GM23338 (cell line): ENCODE measurements at regions not wholly inside any gene's neighbourhood (a gene's known extent, or its start where the extent isn't known, plus 50 kb on each side); places are given as distances from the start of the nearest gene placed in this dataset.

Experiments
- ATAC-seq: fragments of 200-7000 bp; cut with Tn5 transposase; 3 replicates; pipeline ENCODE4 v1.9.1; 2020
- DNase-seq: peaks from one replicate; pipeline ENCODE4 v3.0.0-alpha.2; 2015; ENCODE audit warnings: low spot score
- H2AFZ ChIP-seq: fragments of 200-600 bp; sonication (generic); 2 replicates; pipeline ENCODE4 v1.8.0; 2016; ENCODE audit warnings: antibody characterized with exemption, mild to moderate bottlenecking, moderate library complexity
- H3F3A ChIP-seq: fragments of 200-600 bp; sonication (generic); replicated peaks from 2 replicates; pipeline ENCODE4 v1.8.0; 2017; ENCODE audit warnings: antibody characterized with exemption, mixed run types, low read depth
- H3K27ac ChIP-seq: fragments of 200-600 bp; sonication (generic); 2 replicates; pipeline ENCODE4 v1.6.1; 2016; ENCODE audit warnings: low read depth
- H3K27me3 ChIP-seq: fragments of 200-600 bp; sonication (generic); 2 replicates; pipeline ENCODE4 v1.8.0; 2016; ENCODE audit warnings: mild to moderate bottlenecking, mixed run types, moderate library complexity; ENCODE audit not compliant: insufficient read depth
- H3K36me3 ChIP-seq: fragments of 200-600 bp; sonication (generic); 2 replicates; pipeline ENCODE4 v1.8.0; 2016; ENCODE audit warnings: mild to moderate bottlenecking; ENCODE audit not compliant: insufficient read depth
- H3K4me1 ChIP-seq: fragments of 200-600 bp; sonication (generic); 2 replicates; pipeline ENCODE4 v1.8.0; 2016; ENCODE audit warnings: mild to moderate bottlenecking, moderate library complexity; ENCODE audit not compliant: insufficient read depth
- H3K4me2 ChIP-seq: fragments of 200-600 bp; sonication (generic); 2 replicates; pipeline ENCODE4 v1.7.1; 2017; ENCODE audit warnings: mixed run types
- H3K4me3 ChIP-seq: fragments of 200-600 bp; sonication (generic); 2 replicates; pipeline ENCODE4 v1.6.1; 2016; ENCODE audit warnings: mixed run types
- H3K79me2 ChIP-seq: fragments of 200-600 bp; sonication (generic); replicated peaks from 2 replicates; pipeline ENCODE4 v1.8.0; 2017; ENCODE audit warnings: mild to moderate bottlenecking; ENCODE audit not compliant: insufficient read depth
- H3K9me2 ChIP-seq: fragments of 200-600 bp; sonication (generic); 2 replicates; pipeline ENCODE4 v1.8.0; 2017; ENCODE audit not compliant: insufficient read depth
- H4K20me1 ChIP-seq: fragments of 200-600 bp; sonication (generic); replicated peaks from 2 replicates; pipeline ENCODE4 v1.8.0; 2017; ENCODE audit warnings: mild to moderate bottlenecking; ENCODE audit not compliant: insufficient read depth
- H3K27ac Mint-ChIP-seq: 2 replicates; pipeline ENCODE4 v1.8.0; 2020; ENCODE audit warnings: inconsistent platforms, mild to moderate bottlenecking, moderate library complexity, mixed read lengths
- H3K27me3 Mint-ChIP-seq: 3 replicates; pipeline ENCODE4 v1.8.0; 2022; ENCODE audit warnings: low read depth, mild to moderate bottlenecking, moderate library complexity, mixed read lengths, inconsistent platforms; ENCODE audit not compliant: insufficient read depth, poor library complexity
- H3K36me3 Mint-ChIP-seq: 3 replicates; pipeline ENCODE4 v1.8.0; 2021; ENCODE audit warnings: low read depth, mild to moderate bottlenecking, inconsistent platforms, moderate library complexity, mixed read lengths
- H3K4me1 Mint-ChIP-seq: 3 replicates; pipeline ENCODE4 v1.8.0; 2020; ENCODE audit warnings: mild to moderate bottlenecking, inconsistent platforms, mixed read lengths
- H3K4me3 Mint-ChIP-seq: 3 replicates; pipeline ENCODE4 v1.8.0; 2021; ENCODE audit warnings: moderate library complexity, mild to moderate bottlenecking, inconsistent platforms, mixed read lengths
- H3K9me3 Mint-ChIP-seq: 3 replicates; pipeline ENCODE4 v1.8.0; 2020; ENCODE audit warnings: moderate library complexity, mild to moderate bottlenecking, inconsistent platforms, mixed read lengths
- CREB1 ChIP-seq: fragments of 250-450 bp; sonication (Bioruptor Pico); IDR thresholded peaks from 2 replicates; pipeline ENCODE4 v1.5.0; 2020; ENCODE audit warnings: low read depth, mild to moderate bottlenecking, moderate library complexity
- EZH2 ChIP-seq: fragments of 200-600 bp; sonication (generic); IDR thresholded peaks from one replicate; pipeline ENCODE4 v1.8.0; 2017; ENCODE audit warnings: antibody characterized with exemption, mild to moderate bottlenecking, low read depth; ENCODE audit not compliant: unreplicated experiment
- EZH2phosphoT487 ChIP-seq: fragments of 200-600 bp; sonication (generic); IDR thresholded peaks from one replicate; pipeline ENCODE4 v1.8.1; 2018; ENCODE audit warnings: antibody characterized with exemption; ENCODE audit not compliant: unreplicated experiment
- JUNB ChIP-seq: IDR thresholded peaks from one replicate; pipeline ENCODE4 v1.6.1; 2016; ENCODE audit warnings: antibody characterized with exemption; ENCODE audit not compliant: unreplicated experiment
- NANOG ChIP-seq: IDR thresholded peaks from 2 replicates; pipeline ENCODE4 v1.6.1; 2016; ENCODE audit warnings: antibody characterized with exemption, borderline replicate concordance
- POLR2AphosphoS5 ChIP-seq: IDR thresholded peaks from 2 replicates; pipeline ENCODE4 v1.6.1; 2016; ENCODE audit warnings: antibody characterized with exemption, low read depth
- STAT1 ChIP-seq: IDR thresholded peaks from one replicate; pipeline ENCODE4 v1.6.1; 2016; ENCODE audit warnings: antibody characterized with exemption; ENCODE audit not compliant: unreplicated experiment
- ZNF114 ChIP-seq: fragments of 250-450 bp; sonication (Bioruptor Pico); IDR thresholded peaks from 2 replicates; pipeline ENCODE4 v1.5.0; 2020; ENCODE audit warnings: mild to moderate bottlenecking, moderate library complexity
- ZNF331 ChIP-seq: fragments of 250-450 bp; sonication (Bioruptor Pico); IDR thresholded peaks from 2 replicates; pipeline ENCODE4 v1.5.0; 2020; ENCODE audit warnings: low read depth, mild to moderate bottlenecking, moderate library complexity
- ZNF462 ChIP-seq: fragments of 250-450 bp; sonication (Bioruptor Pico); IDR thresholded peaks from 2 replicates; pipeline ENCODE4 v1.5.0; 2020; ENCODE audit warnings: mild to moderate bottlenecking, moderate library complexity
- TF ChIP-seq, protein P1 (sequence below): IDR thresholded peaks from one replicate; pipeline ENCODE4 v1.6.1; 2018; ENCODE audit warnings: antibody characterized with exemption; ENCODE audit not compliant: unreplicated experiment
- TF ChIP-seq, protein P2 (sequence below): IDR thresholded peaks from 2 replicates; pipeline ENCODE4 v1.6.1; 2016; ENCODE audit warnings: antibody characterized with exemption
- TF ChIP-seq, protein P3 (sequence below), 2 experiments: fragments of 200-600 bp in 1 of 2; sonication (generic) in 1 of 2; conservative IDR thresholded peaks; 2 replicates each; pipeline versions ENCODE4 v1.5.1 to v1.6.1; 2016 to 2017; ENCODE audit warnings: antibody characterized with exemption in 2 of 2, low read depth in 2 of 2, mild to moderate bottlenecking in 2 of 2, moderate library complexity in 1 of 2

- Histone ChIP-seq H2AFZ (no peak overlapping the region), H3K4me2 (peak overlapping the region; percentile 35; the same call in 1 of the 2 replicates), H3K4me3 (no peak overlapping the region), H3K27me3 (no peaks in the 10 kb centered on the region), H3K9me2 (no peaks in the 10 kb centered on the region), H3K27ac (no peak overlapping the region), H3F3A (no peaks in the 10 kb centered on the region), H3K36me3 (no peaks in the 10 kb centered on the region), H4K20me1 (no peaks in the 10 kb centered on the region), H3K4me1 (peaks cover 15% of the 10 kb centered on the region), H3K79me2 (no peaks in the 10 kb centered on the region)
- H3K9me3 Mint-ChIP-seq: no peaks in the 10 kb centered on the region
- H3K4me1 Mint-ChIP-seq: peaks cover 22% of the 10 kb centered on the region
- H3K36me3 Mint-ChIP-seq: no peaks in the 10 kb centered on the region
- H3K4me3 Mint-ChIP-seq: no peak overlapping the region
- no peak overlapping the region; the same call in 1 of the 2 replicates for H3K27ac Mint-ChIP-seq
- ATAC-seq (no peak), DNase-seq (no peak)
- no peak for TF ChIP-seq CREB1 (CRISPR knock-in tag)
- no peak for TF ChIP-seq STAT1
- no peak for TF ChIP-seq EZH2
- TF ChIP-seq EZH2phosphoT487: no peak
- no peak for TF ChIP-seq ZNF114
- no peak for TF ChIP-seq ZNF462 (CRISPR knock-in tag)
- TF ChIP-seq, protein P1, sequence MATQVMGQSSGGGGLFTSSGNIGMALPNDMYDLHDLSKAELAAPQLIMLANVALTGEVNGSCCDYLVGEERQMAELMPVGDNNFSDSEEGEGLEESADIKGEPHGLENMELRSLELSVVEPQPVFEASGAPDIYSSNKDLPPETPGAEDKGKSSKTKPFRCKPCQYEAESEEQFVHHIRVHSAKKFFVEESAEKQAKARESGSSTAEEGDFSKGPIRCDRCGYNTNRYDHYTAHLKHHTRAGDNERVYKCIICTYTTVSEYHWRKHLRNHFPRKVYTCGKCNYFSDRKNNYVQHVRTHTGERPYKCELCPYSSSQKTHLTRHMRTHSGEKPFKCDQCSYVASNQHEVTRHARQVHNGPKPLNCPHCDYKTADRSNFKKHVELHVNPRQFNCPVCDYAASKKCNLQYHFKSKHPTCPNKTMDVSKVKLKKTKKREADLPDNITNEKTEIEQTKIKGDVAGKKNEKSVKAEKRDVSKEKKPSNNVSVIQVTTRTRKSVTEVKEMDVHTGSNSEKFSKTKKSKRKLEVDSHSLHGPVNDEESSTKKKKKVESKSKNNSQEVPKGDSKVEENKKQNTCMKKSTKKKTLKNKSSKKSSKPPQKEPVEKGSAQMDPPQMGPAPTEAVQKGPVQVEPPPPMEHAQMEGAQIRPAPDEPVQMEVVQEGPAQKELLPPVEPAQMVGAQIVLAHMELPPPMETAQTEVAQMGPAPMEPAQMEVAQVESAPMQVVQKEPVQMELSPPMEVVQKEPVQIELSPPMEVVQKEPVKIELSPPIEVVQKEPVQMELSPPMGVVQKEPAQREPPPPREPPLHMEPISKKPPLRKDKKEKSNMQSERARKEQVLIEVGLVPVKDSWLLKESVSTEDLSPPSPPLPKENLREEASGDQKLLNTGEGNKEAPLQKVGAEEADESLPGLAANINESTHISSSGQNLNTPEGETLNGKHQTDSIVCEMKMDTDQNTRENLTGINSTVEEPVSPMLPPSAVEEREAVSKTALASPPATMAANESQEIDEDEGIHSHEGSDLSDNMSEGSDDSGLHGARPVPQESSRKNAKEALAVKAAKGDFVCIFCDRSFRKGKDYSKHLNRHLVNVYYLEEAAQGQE: no peak
- TF ChIP-seq, protein P2, sequence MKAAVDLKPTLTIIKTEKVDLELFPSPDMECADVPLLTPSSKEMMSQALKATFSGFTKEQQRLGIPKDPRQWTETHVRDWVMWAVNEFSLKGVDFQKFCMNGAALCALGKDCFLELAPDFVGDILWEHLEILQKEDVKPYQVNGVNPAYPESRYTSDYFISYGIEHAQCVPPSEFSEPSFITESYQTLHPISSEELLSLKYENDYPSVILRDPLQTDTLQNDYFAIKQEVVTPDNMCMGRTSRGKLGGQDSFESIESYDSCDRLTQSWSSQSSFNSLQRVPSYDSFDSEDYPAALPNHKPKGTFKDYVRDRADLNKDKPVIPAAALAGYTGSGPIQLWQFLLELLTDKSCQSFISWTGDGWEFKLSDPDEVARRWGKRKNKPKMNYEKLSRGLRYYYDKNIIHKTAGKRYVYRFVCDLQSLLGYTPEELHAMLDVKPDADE: no peak
- TF ChIP-seq, protein P3, sequence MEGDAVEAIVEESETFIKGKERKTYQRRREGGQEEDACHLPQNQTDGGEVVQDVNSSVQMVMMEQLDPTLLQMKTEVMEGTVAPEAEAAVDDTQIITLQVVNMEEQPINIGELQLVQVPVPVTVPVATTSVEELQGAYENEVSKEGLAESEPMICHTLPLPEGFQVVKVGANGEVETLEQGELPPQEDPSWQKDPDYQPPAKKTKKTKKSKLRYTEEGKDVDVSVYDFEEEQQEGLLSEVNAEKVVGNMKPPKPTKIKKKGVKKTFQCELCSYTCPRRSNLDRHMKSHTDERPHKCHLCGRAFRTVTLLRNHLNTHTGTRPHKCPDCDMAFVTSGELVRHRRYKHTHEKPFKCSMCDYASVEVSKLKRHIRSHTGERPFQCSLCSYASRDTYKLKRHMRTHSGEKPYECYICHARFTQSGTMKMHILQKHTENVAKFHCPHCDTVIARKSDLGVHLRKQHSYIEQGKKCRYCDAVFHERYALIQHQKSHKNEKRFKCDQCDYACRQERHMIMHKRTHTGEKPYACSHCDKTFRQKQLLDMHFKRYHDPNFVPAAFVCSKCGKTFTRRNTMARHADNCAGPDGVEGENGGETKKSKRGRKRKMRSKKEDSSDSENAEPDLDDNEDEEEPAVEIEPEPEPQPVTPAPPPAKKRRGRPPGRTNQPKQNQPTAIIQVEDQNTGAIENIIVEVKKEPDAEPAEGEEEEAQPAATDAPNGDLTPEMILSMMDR (conservative IDR thresholded peaks at IDR 0.05; ENCODE audit: low read depth in 2 of 2): no peak
- TF ChIP-seq POLR2AphosphoS5: no peak
- TF ChIP-seq JUNB: no peak
- TF ChIP-seq ZNF331 (CRISPR knock-in tag): no peak
- TF ChIP-seq NANOG: no peak
- H3K27me3 Mint-ChIP-seq: peaks cover 5% of the 10 kb centered on the region
These were observed 433.1 kb downstream of the ZIC3 start for GRCh38 chrX:137999071-137999470.
